H9 (cell line): ENCODE measurements at regions not wholly inside any gene's neighbourhood (a gene's known extent, or its start where the extent isn't known, plus 50 kb on each side); places are given as distances from the start of the nearest gene placed in this dataset.

ENCODE experiments used
- DNase-seq: peaks from one replicate; pipeline ENCODE4 v3.0.0-alpha.2; 2017
- H2AFZ ChIP-seq: one replicate; pipeline ENCODE4 v1.6.1; 2013; ENCODE audit warnings: mild to moderate bottlenecking, low read length, control low read depth, moderate library complexity
- H2AK5ac ChIP-seq: 2 replicates; pipeline ENCODE4 v1.6.1; 2013; ENCODE audit warnings: low read length, control low read depth, mixed read lengths; ENCODE audit not compliant: insufficient read length
- H2BK120ac ChIP-seq: one replicate; pipeline ENCODE4 v1.6.1; 2013; ENCODE audit warnings: low read depth, mild to moderate bottlenecking, low read length, control low read depth, inconsistent platforms; ENCODE audit not compliant: poor library complexity, severe bottlenecking
- H2BK12ac ChIP-seq: 2 replicates; pipeline ENCODE4 v1.6.1; 2013; ENCODE audit warnings: low read length, control low read depth, mixed read lengths, low read depth; ENCODE audit not compliant: insufficient read length
- H2BK15ac ChIP-seq: 2 replicates; pipeline ENCODE4 v1.6.1; 2013; ENCODE audit warnings: low read depth, low read length, control low read depth
- H2BK20ac ChIP-seq: one replicate; pipeline ENCODE4 v1.6.1; 2013; ENCODE audit warnings: low read depth, mild to moderate bottlenecking, low read length, control low read depth, inconsistent platforms; ENCODE audit not compliant: poor library complexity, severe bottlenecking
- H2BK5ac ChIP-seq: 2 replicates; pipeline ENCODE4 v1.6.1; 2013; ENCODE audit warnings: low read length, control low read depth, mixed read lengths; ENCODE audit not compliant: insufficient read length
- H3K14ac ChIP-seq: 2 replicates; pipeline ENCODE4 v1.6.1; 2013; ENCODE audit warnings: low read length, control low read depth; ENCODE audit not compliant: insufficient read depth
- H3K18ac ChIP-seq: 2 replicates; pipeline ENCODE4 v1.6.1; 2013; ENCODE audit warnings: low read depth, mild to moderate bottlenecking, mixed read lengths, low read length, control low read depth; ENCODE audit not compliant: insufficient read length
- H3K23ac ChIP-seq: 2 replicates; pipeline ENCODE4 v1.6.1; 2013; ENCODE audit warnings: low read length, control low read depth, mixed read lengths, low read depth; ENCODE audit not compliant: insufficient read length
- H3K23me2 ChIP-seq: 2 replicates; pipeline ENCODE4 v1.6.1; 2013; ENCODE audit warnings: low read depth, mild to moderate bottlenecking, mixed read lengths, low read length, control low read depth; ENCODE audit not compliant: insufficient read length, poor library complexity, severe bottlenecking
- H3K27ac ChIP-seq: 2 replicates; pipeline ENCODE4 v1.5.1; 2013; ENCODE audit warnings: low read length, control low read depth, mixed read lengths, low read depth; ENCODE audit not compliant: insufficient read length
- H3K27me3 ChIP-seq: 2 replicates; pipeline ENCODE4 v1.6.1; 2013; ENCODE audit warnings: low read length, control low read depth, inconsistent platforms; ENCODE audit not compliant: insufficient read depth
- H3K4ac ChIP-seq: 2 replicates; pipeline ENCODE4 v1.6.1; 2013; ENCODE audit warnings: low read depth, mild to moderate bottlenecking, control low read depth, inconsistent platforms, low read length, moderate library complexity
- H3K4me1 ChIP-seq: 2 replicates; pipeline ENCODE4 v1.6.1; 2013; ENCODE audit warnings: low read length, control low read depth, inconsistent platforms; ENCODE audit not compliant: insufficient read depth
- H3K4me2 ChIP-seq: 2 replicates; pipeline ENCODE4 v1.6.1; 2013; ENCODE audit warnings: low read length, control low read depth, mixed read lengths; ENCODE audit not compliant: insufficient read length, insufficient read depth
- H3K56ac ChIP-seq: 2 replicates; pipeline ENCODE4 v1.6.1; 2013; ENCODE audit warnings: low read depth, mild to moderate bottlenecking, mixed read lengths, low read length, control low read depth; ENCODE audit not compliant: insufficient read length
- H3K79me1 ChIP-seq: 2 replicates; pipeline ENCODE4 v1.6.1; 2013; ENCODE audit warnings: low read depth, mild to moderate bottlenecking, moderate library complexity, low read length, control low read depth, inconsistent platforms; ENCODE audit not compliant: insufficient read depth, poor library complexity, severe bottlenecking
- H3K79me2 ChIP-seq: 2 replicates; pipeline ENCODE4 v1.6.1; 2013; ENCODE audit warnings: low read length, control low read depth, inconsistent platforms; ENCODE audit not compliant: insufficient read depth
- H3K9ac ChIP-seq: 2 replicates; pipeline ENCODE4 v1.6.1; 2013; ENCODE audit warnings: low read length, control low read depth, mixed read lengths; ENCODE audit not compliant: insufficient read length; ENCODE audit errors: extremely low read depth
- H3K9me3 ChIP-seq: one replicate; pipeline ENCODE4 v1.6.1; 2013; ENCODE audit warnings: low read depth, low read length, inconsistent platforms; ENCODE audit not compliant: control insufficient read depth
- H3T11ph ChIP-seq: one replicate; pipeline ENCODE4 v1.6.1; 2013; ENCODE audit warnings: mild to moderate bottlenecking, low read length, control low read depth, inconsistent platforms
- H4K20me1 ChIP-seq: one replicate; pipeline ENCODE4 v1.6.1; 2013; ENCODE audit not compliant: control insufficient read depth, insufficient read length, insufficient read depth
- H4K5ac ChIP-seq: 2 replicates; pipeline ENCODE4 v1.6.1; 2013; ENCODE audit warnings: low read depth, mild to moderate bottlenecking, mixed read lengths, low read length, control low read depth; ENCODE audit not compliant: insufficient read length
- H4K8ac ChIP-seq: replicated peaks from 2 replicates; pipeline ENCODE4 v1.6.1; 2013; ENCODE audit warnings: low read length, control low read depth, mixed read lengths, low read depth; ENCODE audit not compliant: insufficient read length
- H4K91ac ChIP-seq: 2 replicates; pipeline ENCODE4 v1.6.1; 2013; ENCODE audit warnings: low read depth, mild to moderate bottlenecking, moderate library complexity, mixed read lengths, low read length, control low read depth; ENCODE audit not compliant: insufficient read length
- H3K27ac Mint-ChIP-seq, 3 experiments: 2 replicates in 2 of 3; 3 replicates in 1 of 3; pipeline ENCODE4 v1.8.0; 2020 to 2021; ENCODE audit warnings: mixed read lengths in 3 of 3, mild to moderate bottlenecking in 1 of 3, moderate library complexity in 1 of 3
- H3K27me3 Mint-ChIP-seq: 2 replicates; pipeline ENCODE4 v1.8.0; 2021; ENCODE audit warnings: low read depth, mild to moderate bottlenecking, moderate library complexity, mixed read lengths
- H3K36me3 Mint-ChIP-seq, 3 experiments: 2 replicates in 2 of 3; 3 replicates in 1 of 3; pipeline ENCODE4 v1.8.0; 2020 to 2021; ENCODE audit warnings: low read depth in 3 of 3, mixed read lengths in 3 of 3; ENCODE audit not compliant: insufficient read depth in 1 of 3
- H3K4me1 Mint-ChIP-seq, 2 experiments: 2 replicates each; pipeline ENCODE4 v1.8.0; 2020; ENCODE audit warnings: mixed read lengths in 2 of 2
- H3K4me3 Mint-ChIP-seq, 2 experiments: 2 replicates in 1 of 2; 3 replicates in 1 of 2; pipeline ENCODE4 v1.8.0; 2020 to 2021; ENCODE audit warnings: mild to moderate bottlenecking in 2 of 2, mixed read lengths in 2 of 2, moderate library complexity in 1 of 2
- H3K9me3 Mint-ChIP-seq, 2 experiments: 2 replicates in 1 of 2; 3 replicates in 1 of 2; pipeline ENCODE4 v1.8.0; 2020; ENCODE audit warnings: mild to moderate bottlenecking in 2 of 2, mixed read lengths in 2 of 2, moderate library complexity in 1 of 2
- CTCF ChIP-seq: fragments of 200-600 bp; sonication (generic); conservative IDR thresholded peaks from 3 replicates; pipeline ENCODE4 v1.8.0; 2021; ENCODE audit warnings: antibody characterized with exemption, mild to moderate bottlenecking
- WGBS: extraction: QIAGEN DNeasy Blood & Tissue Kit; methylation state at CpG from one replicate; pipeline ENCODE4 v1.1.7; 2013; ENCODE audit warnings: missing lambda C conversion rate, low lambda C conversion rate, mixed read lengths; ENCODE audit not compliant: insufficient read length; ENCODE audit errors: extremely low coverage; 5-methylcytosine and 5-hydroxymethylcytosine counted together

DNA sequence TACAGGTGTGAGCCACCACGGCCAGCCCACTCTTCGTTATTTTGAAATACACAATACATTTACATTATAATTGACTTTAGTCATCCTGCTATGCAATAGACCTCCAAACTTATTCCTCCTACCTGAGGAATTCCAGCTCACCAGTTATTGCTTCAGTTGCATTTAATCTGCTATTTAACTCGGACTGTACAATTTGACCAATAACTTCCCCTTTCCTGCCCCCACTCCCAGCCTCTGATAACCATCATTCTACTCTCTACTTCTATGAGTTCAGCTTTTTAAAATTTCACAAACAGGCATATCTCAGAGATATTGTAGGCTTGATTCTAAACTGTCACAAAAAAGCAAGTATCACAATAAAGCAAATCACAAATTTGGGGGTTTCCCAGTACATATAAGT is 157.0 kb downstream of the COPRS start:
- no peak overlapping the region for H3K27ac ChIP-seq
- H3K9me3 Mint-ChIP-seq: no peaks in the 10 kb centered on the region; a peak in 1 of 5 replicates
- H3K4me1 Mint-ChIP-seq: peaks cover under 1% of the 10 kb centered on the region in 2 experiments; a peak in 3 of 4 replicates
- H3K18ac ChIP-seq: no peak overlapping the region
- no peak overlapping the region for H4K91ac ChIP-seq
- no peaks in the 10 kb centered on the region for H3K4me1 ChIP-seq
- no peak overlapping the region for H2BK5ac ChIP-seq
- H4K8ac ChIP-seq: no peak overlapping the region
- no peak overlapping the region for H3T11ph ChIP-seq
- no peak overlapping the region for H2BK15ac ChIP-seq
- no peak for DNase-seq
- H3K27me3 ChIP-seq: no peaks in the 10 kb centered on the region
- no peaks in the 10 kb centered on the region for H4K20me1 ChIP-seq
- H3K4me3 Mint-ChIP-seq: no peak overlapping the region
- no peaks in the 10 kb centered on the region for H3K79me2 ChIP-seq
- no peak overlapping the region for H2BK12ac ChIP-seq
- no peak overlapping the region for H3K23ac ChIP-seq
- H2AFZ ChIP-seq: no peak overlapping the region
- no peak overlapping the region for H4K5ac ChIP-seq
- no peaks in the 10 kb centered on the region for H3K9me3 ChIP-seq
- no peak overlapping the region for H2BK20ac ChIP-seq
- no peak overlapping the region for H3K4ac ChIP-seq
- H2AK5ac ChIP-seq: no peak overlapping the region
- no CpG with 5 or more reads among the region's 3 CpGs for WGBS
- H2BK120ac ChIP-seq: no peak overlapping the region
- no peaks in the 10 kb centered on the region for H3K79me1 ChIP-seq
- H3K23me2 ChIP-seq: no peaks in the 10 kb centered on the region
- no peak overlapping the region for H3K56ac ChIP-seq
- no peak overlapping the region for H3K14ac ChIP-seq
- H3K4me2 ChIP-seq: no peak overlapping the region
- H3K27me3 Mint-ChIP-seq: no peaks in the 10 kb centered on the region
- no peak overlapping the region for H3K27ac Mint-ChIP-seq
- TF ChIP-seq CTCF: no peak
- H3K9ac ChIP-seq: no peak overlapping the region
- H3K36me3 Mint-ChIP-seq: no peaks in the 10 kb centered on the region; a peak in 1 of 7 replicates
